Loucy (cell line): ENCODE measurements at regions not wholly inside any gene's neighbourhood (a gene's known extent, or its start where the extent isn't known, plus 50 kb on each side); places are given as distances from the start of the nearest gene placed in this dataset.

Source experiments
- H2AFZ ChIP-seq: fragments of 200-600 bp; sonication (generic); 2 replicates; pipeline ENCODE4 v1.6.0; 2016; ENCODE audit warnings: antibody characterized with exemption, mild to moderate bottlenecking, low read length, moderate library complexity
- H3F3A ChIP-seq: fragments of 200-600 bp; 2 replicates; pipeline ENCODE4 v1.6.0; 2016; ENCODE audit warnings: antibody characterized with exemption, low read depth, mild to moderate bottlenecking
- H3K27me3 ChIP-seq: fragments of 200-600 bp; sonication (generic); 2 replicates; pipeline ENCODE4 v1.6.1; 2014; ENCODE audit warnings: low read length, mild to moderate bottlenecking; ENCODE audit not compliant: insufficient read depth, poor library complexity, severe bottlenecking
- H3K36me3 ChIP-seq: fragments of 200-600 bp; sonication (generic); 2 replicates; pipeline ENCODE4 v1.6.1; 2016; ENCODE audit warnings: low read length; ENCODE audit not compliant: insufficient read depth
- H3K4me1 ChIP-seq: fragments of 200-600 bp; sonication (generic); 2 replicates; pipeline ENCODE4 v1.5.1; 2014; ENCODE audit warnings: low read length, mild to moderate bottlenecking; ENCODE audit not compliant: insufficient read depth, poor library complexity, severe bottlenecking
- H3K4me2 ChIP-seq: fragments of 200-600 bp; sonication (generic); 2 replicates; pipeline ENCODE4 v1.6.0; 2014; ENCODE audit warnings: antibody characterized with exemption, low read length, low read depth, mild to moderate bottlenecking; ENCODE audit not compliant: poor library complexity, severe bottlenecking
- H3K4me3 ChIP-seq: fragments of 200-600 bp; sonication (generic); 2 replicates; pipeline ENCODE4 v1.5.1; 2014; ENCODE audit warnings: low read length, mild to moderate bottlenecking, mixed read lengths; ENCODE audit not compliant: poor library complexity, severe bottlenecking
- H3K79me2 ChIP-seq: fragments of 200-600 bp; sonication (generic); 2 replicates; pipeline ENCODE4 v1.6.1; 2014; ENCODE audit warnings: low read length; ENCODE audit not compliant: insufficient read depth
- H3K9ac ChIP-seq: fragments of 200-600 bp; sonication (generic); 2 replicates; pipeline ENCODE4 v1.6.0; 2014; ENCODE audit warnings: mild to moderate bottlenecking, low read depth, low read length, moderate library complexity; ENCODE audit not compliant: poor library complexity, severe bottlenecking
- H3K9me2 ChIP-seq: fragments of 200-600 bp; sonication (generic); replicated peaks from 2 replicates; pipeline ENCODE4 v1.6.1; 2016; ENCODE audit warnings: low read depth, low read length, mixed read lengths
- H3K9me3 ChIP-seq: fragments of 200-600 bp; sonication (generic); 2 replicates; pipeline ENCODE4 v1.6.1; 2014; ENCODE audit warnings: mild to moderate bottlenecking, antibody characterized with exemption, low read length, low read depth; ENCODE audit not compliant: insufficient read depth
- H4K20me1 ChIP-seq: fragments of 200-600 bp; sonication (generic); 2 replicates; pipeline ENCODE4 v1.6.0; 2014; ENCODE audit warnings: antibody characterized with exemption, low read length, mild to moderate bottlenecking; ENCODE audit not compliant: insufficient read depth, poor library complexity, severe bottlenecking
- EZH2phosphoT487 ChIP-seq: fragments of 200-600 bp; IDR thresholded peaks from 2 replicates; pipeline ENCODE4 v1.6.1; 2018; ENCODE audit warnings: antibody characterized with exemption, mild to moderate bottlenecking, moderate library complexity, borderline replicate concordance
- TF ChIP-seq, protein P1 (sequence below): fragments of 200-600 bp; sonication (generic); conservative IDR thresholded peaks from 2 replicates; pipeline ENCODE4 v1.5.1; 2014; ENCODE audit warnings: mild to moderate bottlenecking, antibody characterized with exemption, low read length

DNA sequence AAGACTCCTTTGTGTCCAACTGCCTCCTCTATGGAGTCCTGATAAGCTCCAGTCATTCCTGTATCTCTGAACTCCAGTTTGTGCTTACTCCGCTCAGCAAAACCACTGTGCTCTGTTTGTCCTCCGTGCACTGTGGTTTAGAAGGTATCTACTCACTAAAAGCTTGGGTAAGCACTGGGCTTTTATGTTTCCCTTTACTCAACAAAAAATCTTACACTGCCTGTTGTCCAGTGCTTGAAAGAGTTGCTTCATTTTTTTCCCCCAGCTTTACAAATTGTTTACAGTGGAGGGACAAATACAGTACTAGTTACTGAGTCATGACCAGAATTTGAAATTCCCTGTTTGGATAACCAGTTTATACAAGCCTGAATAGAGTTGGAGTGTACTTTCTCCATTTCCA is 545.3 kb upstream of the FAT1 start:
- no peak overlapping the region for H2AFZ ChIP-seq

DNA sequence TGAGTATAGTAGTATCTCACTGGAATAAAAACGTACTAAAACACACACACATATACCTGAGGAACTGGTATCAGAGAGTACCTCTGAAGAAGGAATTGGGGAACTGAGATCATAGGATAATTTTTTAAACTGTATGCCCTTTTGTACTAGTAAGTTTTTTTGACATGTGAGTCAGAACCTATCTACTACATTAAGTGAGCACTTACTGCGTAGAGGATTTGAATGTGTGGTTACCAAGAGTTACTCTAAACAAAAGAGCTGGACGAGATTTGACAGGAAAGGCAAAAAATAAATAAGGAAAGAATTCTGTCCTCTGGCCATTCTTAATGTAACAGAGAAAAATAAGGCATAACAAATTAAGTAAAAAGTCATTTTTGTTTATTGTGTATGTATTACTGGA is 546.5 kb upstream of the FAT1 start:
- H3F3A ChIP-seq = no peaks in the 10 kb centered on the region
- H3K9me2 ChIP-seq = no peaks in the 10 kb centered on the region
- no peaks in the 10 kb centered on the region for H3K4me1 ChIP-seq
- H2AFZ ChIP-seq = no peak overlapping the region
- no peaks in the 10 kb centered on the region for H3K36me3 ChIP-seq
- no peak overlapping the region for H3K4me3 ChIP-seq
- H3K9ac ChIP-seq = no peak overlapping the region
- no peaks in the 10 kb centered on the region for H4K20me1 ChIP-seq
- H3K79me2 ChIP-seq = no peaks in the 10 kb centered on the region
- no peaks in the 10 kb centered on the region for H3K9me3 ChIP-seq
- no peak overlapping the region for H3K4me2 ChIP-seq
- no peaks in the 10 kb centered on the region for H3K27me3 ChIP-seq
- TF ChIP-seq, protein P1, sequence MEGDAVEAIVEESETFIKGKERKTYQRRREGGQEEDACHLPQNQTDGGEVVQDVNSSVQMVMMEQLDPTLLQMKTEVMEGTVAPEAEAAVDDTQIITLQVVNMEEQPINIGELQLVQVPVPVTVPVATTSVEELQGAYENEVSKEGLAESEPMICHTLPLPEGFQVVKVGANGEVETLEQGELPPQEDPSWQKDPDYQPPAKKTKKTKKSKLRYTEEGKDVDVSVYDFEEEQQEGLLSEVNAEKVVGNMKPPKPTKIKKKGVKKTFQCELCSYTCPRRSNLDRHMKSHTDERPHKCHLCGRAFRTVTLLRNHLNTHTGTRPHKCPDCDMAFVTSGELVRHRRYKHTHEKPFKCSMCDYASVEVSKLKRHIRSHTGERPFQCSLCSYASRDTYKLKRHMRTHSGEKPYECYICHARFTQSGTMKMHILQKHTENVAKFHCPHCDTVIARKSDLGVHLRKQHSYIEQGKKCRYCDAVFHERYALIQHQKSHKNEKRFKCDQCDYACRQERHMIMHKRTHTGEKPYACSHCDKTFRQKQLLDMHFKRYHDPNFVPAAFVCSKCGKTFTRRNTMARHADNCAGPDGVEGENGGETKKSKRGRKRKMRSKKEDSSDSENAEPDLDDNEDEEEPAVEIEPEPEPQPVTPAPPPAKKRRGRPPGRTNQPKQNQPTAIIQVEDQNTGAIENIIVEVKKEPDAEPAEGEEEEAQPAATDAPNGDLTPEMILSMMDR = no peak
- no peak for TF ChIP-seq EZH2phosphoT487

More for the DNA sequence above, 545.3 kb upstream of the FAT1 start:
- TF ChIP-seq EZH2phosphoT487 = no peak
- TF ChIP-seq, protein P1 = no peak
- Histone ChIP-seq H3F3A (no peaks in the 10 kb centered on the region), H3K4me3 (no peak overlapping the region), H3K27me3 (no peaks in the 10 kb centered on the region), H4K20me1 (no peaks in the 10 kb centered on the region), H3K9me3 (no peaks in the 10 kb centered on the region), H3K9me2 (no peaks in the 10 kb centered on the region), H3K4me2 (no peak overlapping the region), H3K9ac (no peak overlapping the region), H3K79me2 (no peaks in the 10 kb centered on the region), H3K4me1 (no peaks in the 10 kb centered on the region), H3K36me3 (no peaks in the 10 kb centered on the region)

DNA sequence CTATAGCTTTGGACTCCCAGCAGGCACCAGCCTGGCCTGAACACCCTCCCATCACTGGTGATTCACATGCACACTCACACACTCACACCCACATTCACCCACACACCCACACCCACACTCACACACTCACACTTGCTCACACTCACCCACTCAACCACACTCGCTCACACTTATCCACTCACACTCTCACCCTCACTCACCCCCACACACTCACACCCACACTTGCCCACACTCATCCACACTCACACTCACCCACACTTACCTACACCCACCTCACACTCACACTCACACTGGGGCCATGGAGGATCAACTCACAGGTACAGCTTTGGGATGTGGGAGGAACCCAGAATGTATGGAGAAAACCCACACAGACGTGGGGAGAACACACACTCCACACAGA is 548.2 kb upstream of the FAT1 start:
- Histone ChIP-seq H3K9ac (no peak overlapping the region), H3K27me3 (no peaks in the 10 kb centered on the region), H2AFZ (no peak overlapping the region), H3K9me3 (0 out of 2 replicates have a peak, but pooled peaks cover 3% of the 10 kb centered on the region), H4K20me1 (no peaks in the 10 kb centered on the region), H3K4me1 (no peaks in the 10 kb centered on the region), H3F3A (no peaks in the 10 kb centered on the region), H3K9me2 (no peaks in the 10 kb centered on the region), H3K36me3 (no peaks in the 10 kb centered on the region), H3K4me3 (no peak overlapping the region), H3K4me2 (no peak overlapping the region), H3K79me2 (no peaks in the 10 kb centered on the region)
- TF ChIP-seq, protein P1 = no peak
- no peak for TF ChIP-seq EZH2phosphoT487
